22Rv1 (cell line): ENCODE measurements at regions not wholly inside any gene's neighbourhood (a gene's known extent, or its start where the extent isn't known, plus 50 kb on each side); places are given as distances from the start of the nearest gene placed in this dataset.

ENCODE experiments used
- CTCF ChIP-seq: fragments of 450-650 bp; IDR thresholded peaks from 2 replicates; pipeline ENCODE4 v1.5.1; 2017; ENCODE audit warnings: mild to moderate bottlenecking
- ZFX ChIP-seq: fragments of 450-650 bp; IDR thresholded peaks from 2 replicates; pipeline ENCODE4 v1.6.1; 2017; ENCODE audit warnings: antibody characterized with exemption, borderline replicate concordance

DNA sequence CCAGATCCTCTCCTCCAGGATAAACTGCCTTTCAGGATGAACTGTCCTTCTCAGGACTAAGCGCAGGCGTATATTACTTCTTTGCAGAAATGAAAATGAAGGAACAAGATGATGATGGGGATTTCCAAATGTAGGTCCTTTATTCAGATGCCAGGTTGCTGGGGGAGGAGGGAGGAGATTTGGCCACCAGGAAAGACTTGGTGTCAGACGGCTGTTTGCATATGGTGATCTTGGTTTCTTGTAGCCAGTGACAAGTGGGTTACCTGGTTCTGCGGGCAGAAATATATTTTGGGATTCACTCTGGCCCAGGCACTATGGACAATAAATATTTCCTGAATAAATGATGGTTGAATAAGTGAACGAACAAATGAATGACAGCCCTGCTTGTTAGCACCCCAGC lies 243.4 kb downstream of the MIAT start:
- no peak for TF ChIP-seq CTCF
- TF ChIP-seq ZFX = no peak
